Stomach (tissue), 8 donors: ENCODE measurements at regions not wholly inside any gene's neighbourhood (a gene's known extent, or its start where the extent isn't known, plus 50 kb on each side); places are given as distances from the start of the nearest gene placed in this dataset.

Experiments
- DNase-seq, 2 donors: peaks; one replicate each; pipeline versions ENCODE4 v3.0.0 to v3.0.0-alpha.2; 2013 to 2019
- H3K27ac ChIP-seq, 5 donors: fragments of 200-600 bp in 4 of 5; sonication (generic) in 4 of 5; one replicate each; pipeline ENCODE4 v1.5.1; 2013 to 2019; ENCODE audit warnings: mild to moderate bottlenecking in 1 of 5, moderate library complexity in 1 of 5
- H3K27me3 ChIP-seq, 3 donors: fragments of 200-600 bp; sonication (generic); one replicate each; pipeline ENCODE4 v1.5.1; 2017 to 2019; ENCODE audit warnings: mixed run types in 1 of 3
- H3K36me3 ChIP-seq, 4 donors: fragments of 200-600 bp; sonication (generic); 1 replicate in 3 of 4; 2 replicates in 1 of 4; pipeline ENCODE4 v1.5.1; 2016 to 2019
- H3K4me1 ChIP-seq, 4 donors: fragments of 200-600 bp; sonication (generic); one replicate each; pipeline ENCODE4 v1.5.1; 2016 to 2019
- H3K4me3 ChIP-seq, 4 donors: fragments of 200-600 bp; sonication (generic) in 3 of 4; one replicate each; pipeline ENCODE4 v1.5.1; 2016 to 2019; ENCODE audit warnings: mild to moderate bottlenecking in 1 of 4
- H3K9me3 ChIP-seq, 4 donors: fragments of 200-600 bp; sonication (generic); one replicate each; pipeline ENCODE4 v1.5.1; 2016 to 2019
- EP300 ChIP-seq: sonication (generic); formaldehyde crosslinking; IDR thresholded peaks from one replicate; pipeline ENCODE4 v1.6.1; 2017; ENCODE audit warnings: antibody characterized with exemption
- POLR2A ChIP-seq, 4 donors: fragments of 450-650 bp; IDR thresholded peaks; one replicate each; pipeline ENCODE4 v1.6.1; 2016; ENCODE audit warnings: antibody characterized with exemption in 4 of 4, control low read depth in 2 of 4, mild to moderate bottlenecking in 1 of 4, moderate library complexity in 1 of 4
- POLR2AphosphoS5 ChIP-seq, 3 donors: sonication (generic); formaldehyde crosslinking; IDR thresholded peaks; one replicate each; pipeline ENCODE4 v1.6.1; 2016; ENCODE audit warnings: antibody characterized with exemption in 3 of 3
- WGBS, 5 donors: extraction: QIAGEN DNeasy Blood & Tissue Kit in 3 of 5; methylation state at CpG; one replicate each; pipeline versions ENCODE4 v1.1.5 to v1.1.7; 2013 to 2018; 5-methylcytosine and 5-hydroxymethylcytosine counted together
- intact Hi-C: fragments of 100-400 bp; cut with DNase I; formaldehyde crosslinking; loops from one replicate; pipeline ENCODE4 v1.15.1; 2023; ENCODE audit warnings: low total_unique reads
- TF ChIP-seq, protein P1 (sequence below), 7 experiments: fragments of 450-650 bp in 4 of 7; fragments of 200-600 bp in 3 of 7; sonication (generic) in 3 of 7; IDR thresholded peaks; one replicate each; pipeline ENCODE4 v1.5.1; 2016 to 2019; ENCODE audit warnings: antibody characterized with exemption in 7 of 7, control low read depth in 2 of 7, mild to moderate bottlenecking in 1 of 7
- donor health status: healthy with polysubstance abuse.
- donor health status: Bipolar disorder and iron deficiency.
- donor health status: healthy.

DNA sequence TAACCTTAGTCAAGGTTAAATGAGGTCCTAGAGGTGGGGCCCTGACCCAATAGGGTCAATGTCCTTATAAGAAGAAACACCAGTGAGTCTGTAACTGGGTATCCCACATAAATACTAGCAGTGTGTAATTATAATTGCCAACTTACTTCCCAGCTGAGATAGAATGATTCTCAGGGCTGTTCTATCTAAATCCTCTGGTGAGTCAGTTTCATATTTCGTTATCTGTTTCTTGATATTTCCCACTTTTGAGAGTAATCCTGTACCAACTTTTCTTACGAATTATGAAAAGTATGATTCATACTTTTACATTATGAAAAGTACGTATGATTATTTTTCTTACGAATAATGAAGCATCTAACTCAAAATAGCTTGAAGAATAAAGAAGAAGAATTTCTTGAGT lies 546.8 kb upstream of the NETO1 start:
- no peak for TF ChIP-seq POLR2AphosphoS5 (IDR thresholded peaks at IDR 0.05)
- no peak for TF ChIP-seq EP300
- no peak for TF ChIP-seq POLR2A (IDR thresholded peaks at IDR 0.05)
- TF ChIP-seq, protein P1, sequence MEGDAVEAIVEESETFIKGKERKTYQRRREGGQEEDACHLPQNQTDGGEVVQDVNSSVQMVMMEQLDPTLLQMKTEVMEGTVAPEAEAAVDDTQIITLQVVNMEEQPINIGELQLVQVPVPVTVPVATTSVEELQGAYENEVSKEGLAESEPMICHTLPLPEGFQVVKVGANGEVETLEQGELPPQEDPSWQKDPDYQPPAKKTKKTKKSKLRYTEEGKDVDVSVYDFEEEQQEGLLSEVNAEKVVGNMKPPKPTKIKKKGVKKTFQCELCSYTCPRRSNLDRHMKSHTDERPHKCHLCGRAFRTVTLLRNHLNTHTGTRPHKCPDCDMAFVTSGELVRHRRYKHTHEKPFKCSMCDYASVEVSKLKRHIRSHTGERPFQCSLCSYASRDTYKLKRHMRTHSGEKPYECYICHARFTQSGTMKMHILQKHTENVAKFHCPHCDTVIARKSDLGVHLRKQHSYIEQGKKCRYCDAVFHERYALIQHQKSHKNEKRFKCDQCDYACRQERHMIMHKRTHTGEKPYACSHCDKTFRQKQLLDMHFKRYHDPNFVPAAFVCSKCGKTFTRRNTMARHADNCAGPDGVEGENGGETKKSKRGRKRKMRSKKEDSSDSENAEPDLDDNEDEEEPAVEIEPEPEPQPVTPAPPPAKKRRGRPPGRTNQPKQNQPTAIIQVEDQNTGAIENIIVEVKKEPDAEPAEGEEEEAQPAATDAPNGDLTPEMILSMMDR (IDR thresholded peaks at IDR 0.05) = no peak
- Histone ChIP-seq H3K4me3 (no peak overlapping the region), H3K36me3 (no peaks in the 10 kb centered on the region), H3K27me3 (no peaks in the 10 kb centered on the region), H3K4me1 (no peaks in the 10 kb centered on the region), H3K9me3 (peaks cover 0 to 13% (median 0%) of the 10 kb centered on the region in 4 donors), H3K27ac (no peak overlapping the region)
- intact Hi-C loops = no loop called here
- no peak for DNase-seq
- WGBS, 5 donors = 71 to 85% (median 81%) methylated on average over 4 of the region's 4 CpGs

DNA sequence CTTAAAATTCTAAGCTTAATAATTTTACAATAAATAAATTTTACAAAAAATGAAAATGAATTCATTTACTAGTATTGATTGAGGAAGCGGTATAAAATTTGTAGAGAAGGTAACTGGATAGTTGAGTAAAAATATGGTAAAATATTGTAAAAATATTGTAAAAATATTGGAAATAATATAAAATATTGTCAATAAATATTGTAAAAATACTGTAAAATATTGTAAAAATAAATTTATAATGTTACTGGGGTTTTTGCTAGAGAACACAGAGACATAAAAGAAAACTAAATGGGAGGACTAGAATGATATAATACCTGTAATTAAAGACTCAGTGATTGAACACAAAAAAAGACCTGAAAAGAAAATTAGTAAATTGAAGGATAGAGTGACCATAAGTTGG lies 546.3 kb upstream of the NETO1 start:
- Histone ChIP-seq H3K27me3 (no peaks in the 10 kb centered on the region), H3K27ac (no peak overlapping the region), H3K4me1 (no peaks in the 10 kb centered on the region), H3K36me3 (no peaks in the 10 kb centered on the region), H3K9me3 (peaks cover 0 to 13% (median 0%) of the 10 kb centered on the region in 4 donors), H3K4me3 (no peak overlapping the region)
- TF ChIP-seq EP300 (no peak), POLR2AphosphoS5 (IDR thresholded peaks at IDR 0.05) (no peak), POLR2A (IDR thresholded peaks at IDR 0.05) (no peak)
- TF ChIP-seq, protein P1 (IDR thresholded peaks at IDR 0.05) = no peak
- WGBS, 5 donors = 89 to 100% (median 94%) methylated on average over 1 of the region's 1 CpG
- no peak for DNase-seq
- intact Hi-C loops = no loop called here

GRCh38 chr18:73409242-73409641 lies 541.5 kb upstream of the NETO1 start:
- intact Hi-C loops = no loop called here
- TF ChIP-seq, protein P1 (IDR thresholded peaks at IDR 0.05) = no peak
- no peak for TF ChIP-seq POLR2A (IDR thresholded peaks at IDR 0.05)
- TF ChIP-seq POLR2AphosphoS5 (IDR thresholded peaks at IDR 0.05) = no peak
- DNase-seq = no peak
- Histone ChIP-seq H3K27me3 (no peaks in the 10 kb centered on the region), H3K4me1 (no peaks in the 10 kb centered on the region), H3K36me3 (no peaks in the 10 kb centered on the region), H3K27ac (no peak overlapping the region), H3K4me3 (no peak overlapping the region), H3K9me3 (no peaks in the 10 kb centered on the region)
- 55 to 64% (median 60%) methylated on average over 4 of the region's 4 CpGs for WGBS, 5 donors

DNA sequence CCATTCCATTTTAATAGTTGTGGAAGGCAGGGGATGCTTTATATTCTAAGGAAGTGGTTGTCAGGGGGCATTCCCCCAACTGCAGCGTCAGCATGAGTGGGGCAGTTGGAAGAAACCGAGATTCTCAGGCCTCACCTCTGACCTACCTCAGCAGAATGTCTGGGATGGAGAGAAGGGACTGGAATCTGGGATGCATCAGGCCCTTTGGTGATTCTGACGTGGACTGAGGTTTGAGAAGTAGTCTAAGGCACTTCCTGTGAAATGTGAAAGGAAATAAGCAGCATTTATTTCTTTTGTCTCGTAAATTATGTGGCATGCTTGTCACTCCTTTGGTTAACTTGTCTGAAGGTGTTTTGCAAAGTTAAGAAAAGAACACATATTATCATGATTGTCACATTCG lies 540.7 kb upstream of the NETO1 start:
- DNase-seq = no peak
- no peak for TF ChIP-seq POLR2AphosphoS5 (IDR thresholded peaks at IDR 0.05)
- no peaks in the 10 kb centered on the region for H3K4me1 ChIP-seq
- WGBS, 5 donors = 41 to 62% (median 59%) methylated on average over 5 of the region's 5 CpGs
- H3K4me3 ChIP-seq = no peak overlapping the region
- no peaks in the 10 kb centered on the region for H3K36me3 ChIP-seq
- H3K27me3 ChIP-seq = no peaks in the 10 kb centered on the region
- no peaks in the 10 kb centered on the region for H3K9me3 ChIP-seq
- no peak overlapping the region for H3K27ac ChIP-seq
- intact Hi-C loops = no loop called here

GRCh38 chr18:73407506-73407905 lies 539.7 kb upstream of the NETO1 start:
- Histone ChIP-seq H3K36me3 (no peaks in the 10 kb centered on the region), H3K27me3 (no peaks in the 10 kb centered on the region), H3K4me1 (no peaks in the 10 kb centered on the region), H3K27ac (no peak overlapping the region), H3K4me3 (no peak overlapping the region), H3K9me3 (no peaks in the 10 kb centered on the region)
- peak in 1 of 2 donors; percentile 13 for DNase-seq
- 8 to 33% (median 23%) methylated on average over 1 of the region's 1 CpG for WGBS, 5 donors
- intact Hi-C loops = no loop called here
- TF ChIP-seq, protein P1 (IDR thresholded peaks at IDR 0.05) = no peak
- TF ChIP-seq POLR2A (IDR thresholded peaks at IDR 0.05) (no peak), EP300 (no peak)
